B cell (primary cell): ENCODE measurements at regions not wholly inside any gene's neighbourhood (a gene's known extent, or its start where the extent isn't known, plus 50 kb on each side); places are given as distances from the start of the nearest gene placed in this dataset.
"Not testable (repeated sequence)": the region's sequence is repeated elsewhere in the genome, so short reads cannot be mapped to it uniquely, and the experiment has no call there.

Experiments
- ATAC-seq: fragments of 200-7000 bp; cut with Tn5 transposase; one replicate; pipeline ENCODE4 v1.10.0; 2021; ENCODE audit warnings: low read depth, mild to moderate bottlenecking, moderate number of reproducible peaks, moderate library complexity
- CTCF ChIA-PET: fragments of 350-600 bp; sonication (Branson Sonifier 250); formaldehyde crosslinking; loops from one replicate; lab custom pipeline; 2021; ENCODE audit warnings: antibody characterized with exemption, inconsistent platforms; lab: Charles Lee
- POLR2A ChIA-PET: fragments of 350-600 bp; sonication (Branson Sonifier 250); formaldehyde crosslinking; loops from one replicate; lab custom pipeline; 2021; ENCODE audit warnings: antibody characterized with exemption; lab: Charles Lee
- DNase-seq: peaks from one replicate; pipeline ENCODE4 v3.0.0; 2013
- H2AFZ ChIP-seq: 2 replicates; pipeline ENCODE4 v1.6.1; 2012; ENCODE audit warnings: mild to moderate bottlenecking, low read depth, low read length; ENCODE audit not compliant: insufficient read depth, poor library complexity, severe bottlenecking
- H3K27ac ChIP-seq, 2 donors: 1 replicate in 1 of 2; 2 replicates in 1 of 2; pipeline ENCODE4 v1.5.1; 2012 to 2013; ENCODE audit warnings: low read length in 2 of 2, mild to moderate bottlenecking in 2 of 2, moderate library complexity in 1 of 2
- H3K27me3 ChIP-seq, 4 experiments: fragments of 200-600 bp in 1 of 4; sonication (generic) in 1 of 4; replicated peaks in 1 of 4; 1 replicate in 2 of 4; 2 replicates in 2 of 4; pipeline versions ENCODE4 v1.6.1 to v1.7.0; 2013 to 2016; ENCODE audit warnings: low read length in 3 of 4, mild to moderate bottlenecking in 2 of 4, mixed read lengths in 1 of 4, moderate library complexity in 1 of 4; ENCODE audit not compliant: insufficient read depth in 4 of 4, control insufficient read depth in 3 of 4; ENCODE audit errors: control extremely low read depth in 1 of 4
- H3K36me3 ChIP-seq, 2 experiments: replicated peaks in 1 of 2; 1 replicate in 1 of 2; 2 replicates in 1 of 2; pipeline versions ENCODE4 v1.6.1 to v1.7.1; 2013; ENCODE audit warnings: low read length in 1 of 2; ENCODE audit not compliant: insufficient read depth in 2 of 2, control insufficient read depth in 1 of 2; ENCODE audit errors: control extremely low read depth in 1 of 2, extremely low read depth in 1 of 2
- H3K4me1 ChIP-seq, 2 donors: fragments of 200-600 bp in 1 of 2; sonication (generic) in 1 of 2; 1 replicate in 1 of 2; 2 replicates in 1 of 2; pipeline versions ENCODE4 v1.5.1 to v1.6.1; 2013 to 2017; ENCODE audit warnings: low read length in 2 of 2; ENCODE audit not compliant: control insufficient read depth in 2 of 2, insufficient read depth in 2 of 2
- H3K4me2 ChIP-seq: replicated peaks from 2 replicates; pipeline ENCODE3; 2012; ENCODE audit warnings: mild to moderate bottlenecking, low read depth, low read length; ENCODE audit not compliant: poor library complexity, severe bottlenecking
- H3K4me3 ChIP-seq, 5 experiments: fragments of 200-600 bp in 1 of 5; sonication (generic) in 1 of 5; 1 replicate in 3 of 5; 2 replicates in 2 of 5; pipeline versions ENCODE4 v1.5.1 to v1.7.0; 2011 to 2016; ENCODE audit warnings: low read length in 4 of 5, mild to moderate bottlenecking in 4 of 5, low read depth in 2 of 5, control low read depth in 1 of 5, moderate library complexity in 1 of 5; ENCODE audit not compliant: insufficient read depth in 1 of 5; ENCODE audit errors: control extremely low read depth in 1 of 5, extremely low read depth in 1 of 5
- H3K79me2 ChIP-seq: fragments of 200-600 bp; sonication (generic); one replicate; pipeline ENCODE4 v1.6.0; 2016; ENCODE audit warnings: low read length; ENCODE audit not compliant: control insufficient read depth, insufficient read depth
- H3K9ac ChIP-seq: fragments of 200-600 bp; sonication (generic); 2 replicates; pipeline ENCODE4 v1.6.1; 2017; ENCODE audit warnings: mild to moderate bottlenecking, low read length, moderate library complexity
- H3K9me3 ChIP-seq, 3 donors: one replicate each; pipeline versions ENCODE4 v1.6.1 to v1.7.1; 2013; ENCODE audit warnings: low read length in 2 of 3; ENCODE audit not compliant: control insufficient read depth in 2 of 3, insufficient read depth in 1 of 3; ENCODE audit errors: control extremely low read depth in 1 of 3
- H4K20me1 ChIP-seq: 2 replicates; pipeline ENCODE4 v1.6.0; 2012; ENCODE audit warnings: mild to moderate bottlenecking, low read length; ENCODE audit not compliant: insufficient read depth, control insufficient read depth, poor library complexity, severe bottlenecking
- H3K27ac Mint-ChIP-seq: one replicate; pipeline ENCODE4 v1.8.0; 2021; ENCODE audit warnings: mixed read lengths
- H3K27me3 Mint-ChIP-seq: one replicate; pipeline ENCODE4 v1.8.0; 2021; ENCODE audit warnings: mixed read lengths
- H3K4me1 Mint-ChIP-seq: one replicate; pipeline ENCODE4 v1.8.0; 2021; ENCODE audit warnings: mixed read lengths
- H3K4me3 Mint-ChIP-seq: one replicate; pipeline ENCODE4 v1.8.0; 2021; ENCODE audit warnings: mixed read lengths
- H3K9me3 Mint-ChIP-seq: one replicate; pipeline ENCODE4 v1.8.0; 2022; ENCODE audit warnings: mixed read lengths; ENCODE audit not compliant: insufficient read depth
- EZH2 ChIP-seq: IDR thresholded peaks from 2 replicates; pipeline ENCODE4 v1.6.1; 2012; ENCODE audit warnings: borderline replicate concordance, low read depth, mild to moderate bottlenecking, moderate library complexity, low read length; ENCODE audit not compliant: insufficient read depth, poor library complexity, severe bottlenecking
- WGBS: methylation state at CpG from one replicate; pipeline ENCODE4 v1.1.5; 2013; ENCODE audit warnings: missing lambda C conversion rate; ENCODE audit not compliant: insufficient coverage; 5-methylcytosine and 5-hydroxymethylcytosine counted together
- intact Hi-C: fragments of 100-400 bp; cut with micrococcal nuclease; formaldehyde crosslinking; loops from one replicate; pipeline ENCODE4 v1.10.0; 2022
- TF ChIP-seq, protein P1 (sequence below): fragments of 200-600 bp; IDR thresholded peaks from one replicate; pipeline ENCODE4 v1.8.0; 2022; ENCODE audit warnings: antibody characterized with exemption, mild to moderate bottlenecking

DNA sequence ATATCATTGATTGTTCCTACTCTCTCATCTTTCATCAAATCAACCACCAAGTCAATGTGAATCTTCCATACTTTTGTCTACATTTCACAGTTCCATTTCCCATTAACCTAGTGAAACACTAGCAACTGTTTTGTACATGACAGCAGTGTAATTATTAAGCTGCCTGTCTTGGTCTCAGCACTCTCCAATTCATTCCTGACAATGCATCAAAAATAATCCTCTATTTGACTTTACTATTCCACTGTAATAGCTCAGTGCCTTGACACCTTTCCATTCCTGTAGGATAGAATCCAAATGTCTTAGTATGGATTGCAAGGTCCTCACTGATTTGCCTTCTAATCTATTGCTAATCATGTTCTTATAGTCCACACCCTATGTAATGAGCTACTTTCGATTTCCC is 2405.8 kb downstream of the PCDH7 start:
- Mint-ChIP-seq H3K27ac (no peak overlapping the region), H3K4me1 (no peaks in the 10 kb centered on the region), H3K27me3 (no peaks in the 10 kb centered on the region), H3K4me3 (no peak overlapping the region), H3K9me3 (peaks cover 3% of the 10 kb centered on the region)
- Histone ChIP-seq H4K20me1 (no peaks in the 10 kb centered on the region), H2AFZ (no peak overlapping the region), H3K79me2 (no peaks in the 10 kb centered on the region), H3K4me1 (no peaks in the 10 kb centered on the region), H3K9me3 (peaks cover 0 to 2% (median 0%) of the 10 kb centered on the region in 3 donors), H3K27ac (no peak overlapping the region), H3K4me2 (no peak overlapping the region), H3K27me3 (no peaks in the 10 kb centered on the region), H3K36me3 (no peaks in the 10 kb centered on the region), H3K4me3 (no peak overlapping the region), H3K9ac (no peak overlapping the region)
- ChIA-PET CTCF (interaction anchor here (1.2 kb wide), 1 partner anchor 11 kb away, joined by 3 read pairs; no protein-coding TSS in a partner anchor), POLR2A (no interaction called here)
- ATAC-seq (no peak), DNase-seq (no peak)
- intact Hi-C loops: no loop called here
- TF ChIP-seq EZH2: no peak
- TF ChIP-seq, protein P1, sequence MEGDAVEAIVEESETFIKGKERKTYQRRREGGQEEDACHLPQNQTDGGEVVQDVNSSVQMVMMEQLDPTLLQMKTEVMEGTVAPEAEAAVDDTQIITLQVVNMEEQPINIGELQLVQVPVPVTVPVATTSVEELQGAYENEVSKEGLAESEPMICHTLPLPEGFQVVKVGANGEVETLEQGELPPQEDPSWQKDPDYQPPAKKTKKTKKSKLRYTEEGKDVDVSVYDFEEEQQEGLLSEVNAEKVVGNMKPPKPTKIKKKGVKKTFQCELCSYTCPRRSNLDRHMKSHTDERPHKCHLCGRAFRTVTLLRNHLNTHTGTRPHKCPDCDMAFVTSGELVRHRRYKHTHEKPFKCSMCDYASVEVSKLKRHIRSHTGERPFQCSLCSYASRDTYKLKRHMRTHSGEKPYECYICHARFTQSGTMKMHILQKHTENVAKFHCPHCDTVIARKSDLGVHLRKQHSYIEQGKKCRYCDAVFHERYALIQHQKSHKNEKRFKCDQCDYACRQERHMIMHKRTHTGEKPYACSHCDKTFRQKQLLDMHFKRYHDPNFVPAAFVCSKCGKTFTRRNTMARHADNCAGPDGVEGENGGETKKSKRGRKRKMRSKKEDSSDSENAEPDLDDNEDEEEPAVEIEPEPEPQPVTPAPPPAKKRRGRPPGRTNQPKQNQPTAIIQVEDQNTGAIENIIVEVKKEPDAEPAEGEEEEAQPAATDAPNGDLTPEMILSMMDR: no peak
- WGBS: 67% methylated on average over 1 of the region's 1 CpG

DNA sequence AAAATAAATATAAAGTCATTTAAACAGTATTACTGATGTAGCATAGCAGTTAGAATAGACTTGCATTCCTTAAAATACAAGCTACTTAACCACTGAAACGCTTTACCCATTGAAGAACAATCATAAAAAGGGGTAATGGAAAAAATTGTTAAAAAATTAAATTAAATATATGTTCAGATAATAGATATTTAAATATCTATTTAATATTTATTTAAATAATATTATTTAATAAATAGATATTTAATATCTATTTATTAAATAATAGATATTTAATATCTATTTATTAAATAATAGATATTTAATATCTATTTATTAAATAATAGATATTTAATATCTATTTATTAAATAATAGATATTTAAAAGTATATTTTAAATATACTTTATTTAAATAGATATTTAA is 2410.5 kb downstream of the PCDH7 start:
- CTCF ChIA-PET, DNase-seq, H3K27ac Mint-ChIP-seq, H3K36me3 ChIP-seq, ATAC-seq, H4K20me1 ChIP-seq, H3K27me3 Mint-ChIP-seq, intact Hi-C loops, H3K4me3 Mint-ChIP-seq, H3K4me2 ChIP-seq, H3K9me3 ChIP-seq, H3K9ac ChIP-seq, H2AFZ ChIP-seq, H3K27me3 ChIP-seq, H3K4me1 ChIP-seq, H3K79me2 ChIP-seq, H3K4me1 Mint-ChIP-seq, H3K9me3 Mint-ChIP-seq, H3K4me3 ChIP-seq, POLR2A ChIA-PET, H3K27ac ChIP-seq: not testable (repeated sequence)
- WGBS: no CpG with 5 or more reads among the region's 1 CpG
